Omental fat pad (tissue), 3 donors: ENCODE measurements at regions not wholly inside any gene's neighbourhood (a gene's known extent, or its start where the extent isn't known, plus 50 kb on each side); places are given as distances from the start of the nearest gene placed in this dataset.

ENCODE experiments used
- ATAC-seq: fragments of 150-250 bp; one replicate; pipeline ENCODE4 v1.9.1; 2016; ENCODE audit warnings: mild to moderate bottlenecking, moderate library complexity; ENCODE audit not compliant: low FRiP score
- DNase-seq: peaks from one replicate; pipeline ENCODE4 v3.0.0-alpha.2; 2019; ENCODE audit warnings: low spot score
- CTCF ChIP-seq, 3 donors: fragments of 450-650 bp; IDR thresholded peaks; one replicate each; pipeline ENCODE4 v1.5.1; 2016 to 2017; ENCODE audit warnings: antibody characterized with exemption in 3 of 3, mild to moderate bottlenecking in 3 of 3, moderate library complexity in 2 of 3

DNA sequence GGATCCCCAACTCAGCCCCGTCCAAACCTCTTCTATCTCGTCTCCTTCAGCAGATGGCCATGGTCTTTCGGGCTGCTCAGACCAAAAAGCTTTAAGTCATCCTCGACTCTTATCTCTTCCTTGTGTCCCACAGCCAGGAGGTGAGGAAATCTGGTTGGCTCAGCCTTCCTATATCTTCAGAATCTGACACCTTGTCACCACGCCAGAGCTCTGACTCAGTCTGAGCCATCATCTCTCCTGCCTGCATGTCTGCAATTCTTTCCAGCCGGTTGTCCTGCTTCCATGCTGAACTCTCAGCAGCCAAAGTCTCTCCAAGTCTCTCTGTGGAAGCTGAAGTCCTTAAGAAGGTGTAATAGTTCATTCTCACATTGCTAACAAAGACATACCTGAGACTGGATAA is 419.3 kb upstream of the ADAMTS16 start:
- ATAC-seq (no peak), DNase-seq (no peak)
- TF ChIP-seq CTCF (IDR thresholded peaks at IDR 0.05) = no peak

DNA sequence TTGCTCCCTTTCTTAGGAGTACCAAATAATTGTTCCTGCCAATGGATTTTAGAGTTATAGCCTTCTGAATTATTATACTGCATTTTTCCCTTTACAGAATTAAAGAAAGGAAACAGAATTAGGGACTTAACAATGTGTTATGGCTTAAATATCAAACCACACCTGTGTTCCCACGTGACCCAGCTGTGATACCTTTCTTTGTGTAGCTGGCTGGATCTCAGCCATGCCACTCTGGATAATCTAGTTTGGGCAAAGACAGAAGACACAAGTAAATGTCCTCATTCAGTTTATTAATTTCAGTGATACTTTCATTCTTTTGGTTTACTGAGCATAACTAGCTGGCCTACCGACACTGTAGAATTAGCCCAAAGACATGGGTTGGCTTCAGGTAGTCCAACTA is 417.2 kb upstream of the ADAMTS16 start:
- no peak for DNase-seq
- no peak for ATAC-seq
- TF ChIP-seq CTCF (IDR thresholded peaks at IDR 0.05) = no peak

DNA sequence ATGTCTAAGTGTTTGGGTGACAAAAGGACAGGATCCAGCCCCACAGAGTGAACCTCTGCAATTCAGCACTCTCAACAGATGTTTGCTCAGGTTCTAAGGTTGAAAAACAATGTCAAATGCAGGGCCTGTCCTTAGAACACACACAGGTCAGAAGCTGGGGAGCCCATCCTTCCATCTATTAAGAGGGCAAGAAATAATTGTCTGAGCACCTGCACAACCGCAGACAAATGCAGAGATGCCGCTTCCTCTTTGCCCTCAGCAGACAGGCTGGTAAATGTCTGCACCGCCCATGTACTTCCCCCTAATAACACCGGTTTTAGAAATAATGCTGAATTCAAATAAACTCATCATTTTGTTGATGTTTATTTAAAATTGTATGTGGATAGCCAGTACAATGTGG is 414.5 kb upstream of the ADAMTS16 start:
- TF ChIP-seq CTCF (IDR thresholded peaks at IDR 0.05) = no peak
- DNase-seq (no peak), ATAC-seq (no peak)

- no peak for ATAC-seq
- no peak for TF ChIP-seq CTCF (IDR thresholded peaks at IDR 0.05)
- DNase-seq = no peak
These were observed 409.9 kb upstream of the ADAMTS16 start for GRCh38 chr5:4730279-4730678.

GRCh38 chr5:4734348-4734747 is 405.8 kb upstream of the ADAMTS16 start:
- no peak for TF ChIP-seq CTCF (IDR thresholded peaks at IDR 0.05)
- no peak for ATAC-seq
- DNase-seq = no peak

DNA sequence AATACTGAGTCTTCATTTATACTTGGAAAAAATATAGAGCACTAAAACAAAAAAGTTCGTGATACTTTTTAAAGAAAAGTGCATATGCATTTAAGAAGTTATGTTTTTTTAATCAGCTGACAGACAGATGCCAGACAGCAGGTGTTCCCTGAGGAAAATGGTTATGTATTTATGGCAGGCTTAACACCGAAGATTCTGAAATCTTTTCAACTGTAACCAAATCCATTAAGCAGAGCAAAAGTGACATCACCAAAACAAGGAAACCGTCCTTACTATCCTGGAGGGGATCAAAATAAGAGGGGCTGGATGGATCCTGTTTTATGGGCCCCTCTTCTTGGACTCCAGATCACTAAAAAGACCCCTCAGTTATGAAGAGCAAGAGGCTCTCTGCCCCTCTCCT is 404.9 kb upstream of the ADAMTS16 start:
- no peak for ATAC-seq
- no peak for DNase-seq
- no peak for TF ChIP-seq CTCF (IDR thresholded peaks at IDR 0.05)

GRCh38 chr5:4737868-4738267 is 402.3 kb upstream of the ADAMTS16 start:
- no peak for TF ChIP-seq CTCF (IDR thresholded peaks at IDR 0.05)
- no peak for ATAC-seq
- DNase-seq = no peak
